HCT116 (cell line): ENCODE measurements at regions not wholly inside any gene's neighbourhood (a gene's known extent, or its start where the extent isn't known, plus 50 kb on each side); places are given as distances from the start of the nearest gene placed in this dataset.

Experiments used
- MAX ChIP-seq: IDR thresholded peaks from 2 replicates; pipeline ENCODE4 v1.6.1; 2012
- TF ChIP-seq, protein P1 (sequence below), 3 experiments: fragments of 200-600 bp in 1 of 3; sonication (generic) in 1 of 3; IDR thresholded peaks in 2 of 3; conservative IDR thresholded peaks in 1 of 3; 2 replicates each; pipeline ENCODE4 v1.5.1; 2012 to 2017; ENCODE audit warnings: low read depth in 2 of 3, low read length in 2 of 3, antibody characterized with exemption in 1 of 3, borderline replicate concordance in 1 of 3, control low read depth in 1 of 3, mild to moderate bottlenecking in 1 of 3, mixed read lengths in 1 of 3, mixed run types in 1 of 3, moderate library complexity in 1 of 3; ENCODE audit not compliant: insufficient read depth in 1 of 3
- TF ChIP-seq, protein P2 (sequence below): IDR thresholded peaks from 2 replicates; pipeline ENCODE4 v1.6.1; 2012; ENCODE audit warnings: low read depth

DNA sequence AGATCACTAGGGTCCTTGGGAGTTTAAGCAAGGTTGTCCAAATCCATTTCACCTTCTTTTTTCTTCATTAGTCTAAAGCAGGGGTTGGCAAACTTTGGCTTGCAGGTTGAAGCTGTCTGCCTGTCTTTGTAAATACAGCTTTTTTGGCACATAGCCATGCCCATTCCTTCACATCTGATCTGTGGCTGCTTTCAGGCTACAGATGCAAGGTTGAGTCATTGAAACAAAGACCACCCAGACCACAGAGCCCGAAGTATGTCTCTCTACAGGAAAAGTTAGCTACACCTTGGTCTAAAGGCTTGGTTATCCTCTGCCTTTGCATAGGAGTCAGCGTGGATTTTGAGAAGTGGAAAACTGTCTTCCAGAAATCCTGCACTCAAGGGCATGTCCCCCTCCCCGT, 238.1 kb upstream of the STS start:
- TF ChIP-seq, protein P1, sequence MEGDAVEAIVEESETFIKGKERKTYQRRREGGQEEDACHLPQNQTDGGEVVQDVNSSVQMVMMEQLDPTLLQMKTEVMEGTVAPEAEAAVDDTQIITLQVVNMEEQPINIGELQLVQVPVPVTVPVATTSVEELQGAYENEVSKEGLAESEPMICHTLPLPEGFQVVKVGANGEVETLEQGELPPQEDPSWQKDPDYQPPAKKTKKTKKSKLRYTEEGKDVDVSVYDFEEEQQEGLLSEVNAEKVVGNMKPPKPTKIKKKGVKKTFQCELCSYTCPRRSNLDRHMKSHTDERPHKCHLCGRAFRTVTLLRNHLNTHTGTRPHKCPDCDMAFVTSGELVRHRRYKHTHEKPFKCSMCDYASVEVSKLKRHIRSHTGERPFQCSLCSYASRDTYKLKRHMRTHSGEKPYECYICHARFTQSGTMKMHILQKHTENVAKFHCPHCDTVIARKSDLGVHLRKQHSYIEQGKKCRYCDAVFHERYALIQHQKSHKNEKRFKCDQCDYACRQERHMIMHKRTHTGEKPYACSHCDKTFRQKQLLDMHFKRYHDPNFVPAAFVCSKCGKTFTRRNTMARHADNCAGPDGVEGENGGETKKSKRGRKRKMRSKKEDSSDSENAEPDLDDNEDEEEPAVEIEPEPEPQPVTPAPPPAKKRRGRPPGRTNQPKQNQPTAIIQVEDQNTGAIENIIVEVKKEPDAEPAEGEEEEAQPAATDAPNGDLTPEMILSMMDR (IDR thresholded peaks at IDR 0.05 in 2 of 3, conservative IDR thresholded peaks at IDR 0.05 in 1 of 3; ENCODE audit: borderline replicate concordance in 1 of 3, insufficient read depth in 1 of 3, low read depth in 2 of 3, low read length in 2 of 3), result no peak
- TF ChIP-seq MAX, result no peak
- TF ChIP-seq, protein P2, sequence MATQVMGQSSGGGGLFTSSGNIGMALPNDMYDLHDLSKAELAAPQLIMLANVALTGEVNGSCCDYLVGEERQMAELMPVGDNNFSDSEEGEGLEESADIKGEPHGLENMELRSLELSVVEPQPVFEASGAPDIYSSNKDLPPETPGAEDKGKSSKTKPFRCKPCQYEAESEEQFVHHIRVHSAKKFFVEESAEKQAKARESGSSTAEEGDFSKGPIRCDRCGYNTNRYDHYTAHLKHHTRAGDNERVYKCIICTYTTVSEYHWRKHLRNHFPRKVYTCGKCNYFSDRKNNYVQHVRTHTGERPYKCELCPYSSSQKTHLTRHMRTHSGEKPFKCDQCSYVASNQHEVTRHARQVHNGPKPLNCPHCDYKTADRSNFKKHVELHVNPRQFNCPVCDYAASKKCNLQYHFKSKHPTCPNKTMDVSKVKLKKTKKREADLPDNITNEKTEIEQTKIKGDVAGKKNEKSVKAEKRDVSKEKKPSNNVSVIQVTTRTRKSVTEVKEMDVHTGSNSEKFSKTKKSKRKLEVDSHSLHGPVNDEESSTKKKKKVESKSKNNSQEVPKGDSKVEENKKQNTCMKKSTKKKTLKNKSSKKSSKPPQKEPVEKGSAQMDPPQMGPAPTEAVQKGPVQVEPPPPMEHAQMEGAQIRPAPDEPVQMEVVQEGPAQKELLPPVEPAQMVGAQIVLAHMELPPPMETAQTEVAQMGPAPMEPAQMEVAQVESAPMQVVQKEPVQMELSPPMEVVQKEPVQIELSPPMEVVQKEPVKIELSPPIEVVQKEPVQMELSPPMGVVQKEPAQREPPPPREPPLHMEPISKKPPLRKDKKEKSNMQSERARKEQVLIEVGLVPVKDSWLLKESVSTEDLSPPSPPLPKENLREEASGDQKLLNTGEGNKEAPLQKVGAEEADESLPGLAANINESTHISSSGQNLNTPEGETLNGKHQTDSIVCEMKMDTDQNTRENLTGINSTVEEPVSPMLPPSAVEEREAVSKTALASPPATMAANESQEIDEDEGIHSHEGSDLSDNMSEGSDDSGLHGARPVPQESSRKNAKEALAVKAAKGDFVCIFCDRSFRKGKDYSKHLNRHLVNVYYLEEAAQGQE, result no peak
